ENCODE measurements at regions not wholly inside any gene's neighbourhood (a gene's known extent, or its start where the extent isn't known, plus 50 kb on each side); places are given as distances from the start of the nearest gene placed in this dataset.

DNA sequence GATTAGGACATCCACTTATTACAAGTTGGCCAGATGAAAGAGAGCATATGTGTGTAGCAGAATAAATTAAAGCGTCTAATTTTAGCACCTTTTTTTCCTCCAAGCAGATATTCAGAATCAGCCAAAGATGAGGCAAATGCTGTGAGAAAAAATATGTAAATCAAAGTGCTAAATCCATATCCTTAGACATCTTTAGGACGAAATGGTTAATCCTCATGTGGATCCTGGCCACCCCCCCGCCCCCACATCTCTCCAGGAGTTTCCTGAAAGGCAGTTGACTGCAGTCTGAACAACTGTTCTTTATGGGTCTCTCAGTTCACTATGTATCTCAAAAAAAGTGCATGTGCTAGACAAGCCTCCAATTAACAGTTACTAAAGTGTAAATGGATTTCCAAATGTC, 1768.1 kb upstream of the SEL1L start:
- intact Hi-C loops (cut with DNase I), result no loop called here
- no peak overlapping the region for H3K9ac ChIP-seq (ENCODE audit: low read length in 3 of 3)
- no peak for DNase-seq

DNA sequence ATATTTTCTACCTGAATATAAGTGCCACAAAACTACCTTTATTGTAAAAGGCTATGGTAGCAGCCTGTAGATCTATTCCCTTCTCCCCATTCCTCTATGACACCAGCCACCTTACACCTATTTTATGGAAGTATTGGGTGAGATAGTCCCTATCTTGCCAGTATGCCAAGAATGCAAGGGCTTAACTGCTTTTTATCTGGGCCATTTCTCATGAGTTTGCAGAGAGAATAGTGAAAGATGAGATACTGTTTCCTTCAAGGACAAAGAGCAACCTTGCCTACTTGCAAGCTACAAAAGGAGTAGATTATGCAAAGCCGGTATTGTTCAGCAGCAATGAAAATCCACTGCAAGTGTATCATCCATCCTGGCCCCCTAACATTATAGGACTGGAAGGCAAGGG, 1775.6 kb upstream of the SEL1L start:
- H3K4me3 ChIP-seq (ENCODE audit: low read length in 3 of 3), result no peak overlapping the region
- no peaks in the 10 kb centered on the region for H3K27me3 ChIP-seq (ENCODE audit: control insufficient read depth, insufficient read depth, low read length)
- no peaks in the 10 kb centered on the region for H3K36me3 ChIP-seq (ENCODE audit: control insufficient read depth in 2 of 3, insufficient read depth in 3 of 3, low read length in 3 of 3)
- DNase-seq (no peak), FAIRE-seq (no peak)
- H3K4me1 ChIP-seq (ENCODE audit: control insufficient read depth in 2 of 3, insufficient read depth in 2 of 3, low read depth in 1 of 3, low read length in 3 of 3), result no peaks in the 10 kb centered on the region
- TF ChIP-seq, protein P1, sequence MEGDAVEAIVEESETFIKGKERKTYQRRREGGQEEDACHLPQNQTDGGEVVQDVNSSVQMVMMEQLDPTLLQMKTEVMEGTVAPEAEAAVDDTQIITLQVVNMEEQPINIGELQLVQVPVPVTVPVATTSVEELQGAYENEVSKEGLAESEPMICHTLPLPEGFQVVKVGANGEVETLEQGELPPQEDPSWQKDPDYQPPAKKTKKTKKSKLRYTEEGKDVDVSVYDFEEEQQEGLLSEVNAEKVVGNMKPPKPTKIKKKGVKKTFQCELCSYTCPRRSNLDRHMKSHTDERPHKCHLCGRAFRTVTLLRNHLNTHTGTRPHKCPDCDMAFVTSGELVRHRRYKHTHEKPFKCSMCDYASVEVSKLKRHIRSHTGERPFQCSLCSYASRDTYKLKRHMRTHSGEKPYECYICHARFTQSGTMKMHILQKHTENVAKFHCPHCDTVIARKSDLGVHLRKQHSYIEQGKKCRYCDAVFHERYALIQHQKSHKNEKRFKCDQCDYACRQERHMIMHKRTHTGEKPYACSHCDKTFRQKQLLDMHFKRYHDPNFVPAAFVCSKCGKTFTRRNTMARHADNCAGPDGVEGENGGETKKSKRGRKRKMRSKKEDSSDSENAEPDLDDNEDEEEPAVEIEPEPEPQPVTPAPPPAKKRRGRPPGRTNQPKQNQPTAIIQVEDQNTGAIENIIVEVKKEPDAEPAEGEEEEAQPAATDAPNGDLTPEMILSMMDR (IDR thresholded peaks at IDR 0.05; ENCODE audit: borderline replicate concordance, extremely low read depth, insufficient read depth), result no peak
- H3K9ac ChIP-seq (ENCODE audit: low read length in 3 of 3), result no peak overlapping the region
- intact Hi-C loops (cut with DNase I), result no loop called here
- H3K9me3 ChIP-seq (ENCODE audit: control insufficient read depth in 2 of 3, insufficient read depth in 1 of 3, low read length in 3 of 3), result no peaks in the 10 kb centered on the region
- H3K27ac ChIP-seq (ENCODE audit: low read depth in 2 of 2, low read length in 2 of 2), result no peak overlapping the region

More for the DNA sequence above, 1768.1 kb upstream of the SEL1L start:
- Histone ChIP-seq H3K9me3 (ENCODE audit: control insufficient read depth in 2 of 3, insufficient read depth in 1 of 3, low read length in 3 of 3) (no peaks in the 10 kb centered on the region), H3K36me3 (ENCODE audit: control insufficient read depth in 2 of 3, insufficient read depth in 3 of 3, low read length in 3 of 3) (no peaks in the 10 kb centered on the region), H3K27me3 (ENCODE audit: control insufficient read depth, insufficient read depth, low read length) (no peaks in the 10 kb centered on the region), H3K4me1 (ENCODE audit: control insufficient read depth in 2 of 3, insufficient read depth in 2 of 3, low read depth in 1 of 3, low read length in 3 of 3) (no peaks in the 10 kb centered on the region), H3K4me3 (ENCODE audit: low read length in 3 of 3) (no peak overlapping the region), H3K27ac (ENCODE audit: low read depth in 2 of 2, low read length in 2 of 2) (no peak overlapping the region)
- no peak for FAIRE-seq
- TF ChIP-seq, protein P1 (IDR thresholded peaks at IDR 0.05; ENCODE audit: borderline replicate concordance, extremely low read depth, insufficient read depth), result no peak

DNA sequence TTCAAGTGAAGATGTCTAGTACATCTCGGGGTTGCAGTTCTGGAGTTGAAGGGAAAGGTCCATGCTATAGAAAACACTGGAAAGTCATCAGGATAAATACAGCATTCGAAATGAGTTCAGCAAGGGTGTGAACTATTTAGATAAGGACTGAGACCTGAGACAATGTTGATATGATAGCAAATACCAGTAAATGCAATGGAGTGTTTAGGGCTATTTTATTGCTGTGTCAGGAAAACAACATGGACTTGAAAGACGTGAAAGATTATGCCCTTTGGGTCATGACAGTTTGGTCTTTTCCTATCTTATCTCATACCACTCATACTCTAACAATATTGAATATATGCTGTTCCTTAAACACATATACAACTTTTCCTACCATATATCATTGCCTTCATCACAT, 1776.2 kb upstream of the SEL1L start:
- Histone ChIP-seq H3K27ac (ENCODE audit: low read depth in 2 of 2, low read length in 2 of 2) (no peak overlapping the region), H3K27me3 (ENCODE audit: control insufficient read depth, insufficient read depth, low read length) (no peaks in the 10 kb centered on the region), H3K9me3 (ENCODE audit: control insufficient read depth in 2 of 3, insufficient read depth in 1 of 3, low read length in 3 of 3) (no peaks in the 10 kb centered on the region), H3K36me3 (ENCODE audit: control insufficient read depth in 2 of 3, insufficient read depth in 3 of 3, low read length in 3 of 3) (no peaks in the 10 kb centered on the region), H3K4me1 (ENCODE audit: control insufficient read depth in 2 of 3, insufficient read depth in 2 of 3, low read depth in 1 of 3, low read length in 3 of 3) (no peaks in the 10 kb centered on the region), H3K4me3 (ENCODE audit: low read length in 3 of 3) (no peak overlapping the region), H3K9ac (ENCODE audit: low read length in 3 of 3) (no peak overlapping the region)
- DNase-seq (no peak), FAIRE-seq (no peak)
- TF ChIP-seq, protein P1 (IDR thresholded peaks at IDR 0.05; ENCODE audit: borderline replicate concordance, extremely low read depth, insufficient read depth), result no peak
- intact Hi-C loops (cut with DNase I), result no loop called here

DNA sequence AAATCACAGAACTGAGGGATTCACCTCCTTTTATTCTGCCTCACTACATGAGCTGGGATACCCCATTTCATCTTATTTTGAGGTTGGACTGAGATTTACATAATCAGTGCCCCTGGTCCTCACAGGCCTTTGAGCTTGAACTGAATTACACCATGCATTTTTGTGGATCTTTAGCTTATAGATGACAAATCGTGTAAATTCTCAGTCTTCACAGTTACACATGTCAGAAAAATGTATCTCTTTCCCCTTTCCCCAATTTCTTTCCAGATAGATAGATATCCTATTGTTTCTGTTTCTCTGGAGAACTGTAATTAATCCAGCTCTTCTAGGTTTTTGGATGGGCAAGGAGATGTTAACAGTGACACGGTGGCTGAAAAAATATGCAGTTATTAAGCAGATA, 1778.9 kb upstream of the SEL1L start:
- no peaks in the 10 kb centered on the region for H3K4me1 ChIP-seq (ENCODE audit: control insufficient read depth in 2 of 3, insufficient read depth in 2 of 3, low read depth in 1 of 3, low read length in 3 of 3)
- TF ChIP-seq, protein P1 (IDR thresholded peaks at IDR 0.05; ENCODE audit: borderline replicate concordance, extremely low read depth, insufficient read depth), result no peak

More for the DNA sequence above, 1778.9 kb upstream of the SEL1L start:
- no peak overlapping the region for H3K4me3 ChIP-seq (ENCODE audit: low read length in 3 of 3)
- FAIRE-seq (no peak), DNase-seq (no peak)
- no peak overlapping the region for H3K9ac ChIP-seq (ENCODE audit: low read length in 3 of 3)
- H3K36me3 ChIP-seq (ENCODE audit: control insufficient read depth in 2 of 3, insufficient read depth in 3 of 3, low read length in 3 of 3), result no peaks in the 10 kb centered on the region
- intact Hi-C loops (cut with DNase I), result no loop called here
- no peaks in the 10 kb centered on the region for H3K27me3 ChIP-seq (ENCODE audit: control insufficient read depth, insufficient read depth, low read length)
- H3K27ac ChIP-seq (ENCODE audit: low read depth in 2 of 2, low read length in 2 of 2), result no peak overlapping the region
- no peaks in the 10 kb centered on the region for H3K9me3 ChIP-seq (ENCODE audit: control insufficient read depth in 2 of 3, insufficient read depth in 1 of 3, low read length in 3 of 3)

All from kidney (tissue), 13 donors.